ENCODE measurements at regions not wholly inside any gene's neighbourhood (a gene's known extent, or its start where the extent isn't known, plus 50 kb on each side); places are given as distances from the start of the nearest gene placed in this dataset.

DNA sequence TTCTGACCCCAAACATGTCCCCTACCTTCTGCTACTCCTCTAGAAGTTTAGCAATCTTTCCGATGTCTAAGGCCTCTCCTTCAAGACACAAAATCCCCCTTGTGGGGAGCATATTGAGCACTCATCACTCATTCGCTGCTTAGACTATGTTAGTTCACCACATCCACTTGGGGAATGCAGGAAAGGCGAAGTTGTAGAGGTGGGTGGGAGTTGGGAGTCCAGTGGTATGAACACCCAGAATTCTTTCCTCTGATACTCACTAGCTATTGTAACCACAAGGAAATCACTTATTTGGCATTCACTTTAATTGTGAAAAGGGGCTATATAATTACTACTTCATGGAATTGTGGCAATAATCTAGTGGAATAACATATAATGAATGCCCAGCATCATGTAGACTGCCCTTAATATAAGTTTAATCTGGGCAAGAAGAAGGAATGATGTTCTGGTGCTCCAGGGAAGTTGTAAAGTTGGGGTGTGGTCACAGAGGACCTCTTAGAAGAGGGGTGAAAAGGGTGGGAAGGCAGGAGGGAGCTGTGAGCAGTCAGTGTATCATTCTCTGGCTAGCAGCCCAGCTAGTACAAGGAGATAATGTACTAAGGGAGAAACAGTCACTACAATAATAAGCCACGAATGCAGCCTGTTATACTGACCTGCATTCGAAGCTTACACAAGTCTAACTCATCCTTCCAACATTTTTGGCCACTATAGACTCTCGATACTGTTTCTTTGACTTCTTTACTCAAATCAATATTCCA is 468.2 kb upstream of the DIPK2B start:
- Histone ChIP-seq H3K9ac (ENCODE audit: low read depth, low read length) (no peak overlapping the region), H4K20me1 (ENCODE audit: insufficient read depth, low read length) (no peaks in the 10 kb centered on the region), H3K27ac (ENCODE audit: low read length) (no peak overlapping the region), H3K4me2 (ENCODE audit: insufficient read depth, low read length) (no peak overlapping the region), H3K4me3 (ENCODE audit: low read depth in 1 of 2, low read length in 2 of 2) (no peak overlapping the region), H3K27me3 (ENCODE audit: insufficient read depth, low read length, poor library complexity) (no peaks in the 10 kb centered on the region), H3K4me1 (ENCODE audit: insufficient read depth, low read length) (no peaks in the 10 kb centered on the region), H2AFZ (ENCODE audit: low read depth, low read length) (no peak overlapping the region), H3K79me2 (ENCODE audit: insufficient read depth, low read length) (no peaks in the 10 kb centered on the region), H3K36me3 (ENCODE audit: insufficient read depth, low read length) (no peaks in the 10 kb centered on the region), H3K9me3 (ENCODE audit: insufficient read depth, low read length, severe bottlenecking) (no peaks in the 10 kb centered on the region)
- DNase-seq (no peak), ATAC-seq (ENCODE audit: insufficient read depth, low read depth) (no peak)
- TF ChIP-seq, protein P1, sequence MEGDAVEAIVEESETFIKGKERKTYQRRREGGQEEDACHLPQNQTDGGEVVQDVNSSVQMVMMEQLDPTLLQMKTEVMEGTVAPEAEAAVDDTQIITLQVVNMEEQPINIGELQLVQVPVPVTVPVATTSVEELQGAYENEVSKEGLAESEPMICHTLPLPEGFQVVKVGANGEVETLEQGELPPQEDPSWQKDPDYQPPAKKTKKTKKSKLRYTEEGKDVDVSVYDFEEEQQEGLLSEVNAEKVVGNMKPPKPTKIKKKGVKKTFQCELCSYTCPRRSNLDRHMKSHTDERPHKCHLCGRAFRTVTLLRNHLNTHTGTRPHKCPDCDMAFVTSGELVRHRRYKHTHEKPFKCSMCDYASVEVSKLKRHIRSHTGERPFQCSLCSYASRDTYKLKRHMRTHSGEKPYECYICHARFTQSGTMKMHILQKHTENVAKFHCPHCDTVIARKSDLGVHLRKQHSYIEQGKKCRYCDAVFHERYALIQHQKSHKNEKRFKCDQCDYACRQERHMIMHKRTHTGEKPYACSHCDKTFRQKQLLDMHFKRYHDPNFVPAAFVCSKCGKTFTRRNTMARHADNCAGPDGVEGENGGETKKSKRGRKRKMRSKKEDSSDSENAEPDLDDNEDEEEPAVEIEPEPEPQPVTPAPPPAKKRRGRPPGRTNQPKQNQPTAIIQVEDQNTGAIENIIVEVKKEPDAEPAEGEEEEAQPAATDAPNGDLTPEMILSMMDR (IDR thresholded peaks at IDR 0.05; ENCODE audit: borderline replicate concordance, extremely low read depth, low read length, poor library complexity, severe bottlenecking): no peak
- no peak for TF ChIP-seq EZH2 (IDR thresholded peaks at IDR 0.05; ENCODE audit: borderline replicate concordance, low read depth, low read length, severe bottlenecking)

DNA sequence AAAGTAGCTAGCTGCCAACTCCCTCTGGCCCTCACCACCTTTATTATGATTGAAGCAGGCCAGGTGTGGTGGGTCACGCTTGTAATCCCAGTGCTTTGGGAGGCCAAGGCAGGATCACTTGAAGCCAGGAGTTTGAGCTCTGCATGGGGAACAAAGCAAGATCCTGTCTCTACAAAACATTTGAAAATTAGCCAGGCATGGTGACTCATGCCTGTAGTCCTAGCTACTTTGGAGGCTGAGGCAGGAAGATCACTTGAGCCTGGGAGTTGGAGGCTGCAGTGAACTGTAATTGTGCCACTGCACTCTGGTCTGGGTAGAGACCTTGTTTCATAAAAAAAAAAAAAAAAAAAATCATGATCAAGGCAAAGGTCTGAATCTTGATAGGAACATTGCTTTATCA is 467.0 kb upstream of the DIPK2B start:
- ATAC-seq (ENCODE audit: insufficient read depth, low read depth) (no peak), DNase-seq (no peak)
- Histone ChIP-seq H2AFZ (ENCODE audit: low read depth, low read length) (no peak overlapping the region), H4K20me1 (ENCODE audit: insufficient read depth, low read length) (no peaks in the 10 kb centered on the region), H3K27me3 (ENCODE audit: insufficient read depth, low read length, poor library complexity) (no peaks in the 10 kb centered on the region), H3K4me3 (ENCODE audit: low read depth in 1 of 2, low read length in 2 of 2) (no peak overlapping the region), H3K9me3 (ENCODE audit: insufficient read depth, low read length, severe bottlenecking) (no peaks in the 10 kb centered on the region), H3K4me2 (ENCODE audit: insufficient read depth, low read length) (no peak overlapping the region), H3K79me2 (ENCODE audit: insufficient read depth, low read length) (no peaks in the 10 kb centered on the region), H3K4me1 (ENCODE audit: insufficient read depth, low read length) (no peaks in the 10 kb centered on the region), H3K9ac (ENCODE audit: low read depth, low read length) (no peak overlapping the region), H3K27ac (ENCODE audit: low read length) (no peak overlapping the region), H3K36me3 (ENCODE audit: insufficient read depth, low read length) (no peaks in the 10 kb centered on the region)
- TF ChIP-seq EZH2 (IDR thresholded peaks at IDR 0.05; ENCODE audit: borderline replicate concordance, low read depth, low read length, severe bottlenecking): no peak
- TF ChIP-seq, protein P1 (IDR thresholded peaks at IDR 0.05; ENCODE audit: borderline replicate concordance, extremely low read depth, low read length, poor library complexity, severe bottlenecking): no peak

DNA sequence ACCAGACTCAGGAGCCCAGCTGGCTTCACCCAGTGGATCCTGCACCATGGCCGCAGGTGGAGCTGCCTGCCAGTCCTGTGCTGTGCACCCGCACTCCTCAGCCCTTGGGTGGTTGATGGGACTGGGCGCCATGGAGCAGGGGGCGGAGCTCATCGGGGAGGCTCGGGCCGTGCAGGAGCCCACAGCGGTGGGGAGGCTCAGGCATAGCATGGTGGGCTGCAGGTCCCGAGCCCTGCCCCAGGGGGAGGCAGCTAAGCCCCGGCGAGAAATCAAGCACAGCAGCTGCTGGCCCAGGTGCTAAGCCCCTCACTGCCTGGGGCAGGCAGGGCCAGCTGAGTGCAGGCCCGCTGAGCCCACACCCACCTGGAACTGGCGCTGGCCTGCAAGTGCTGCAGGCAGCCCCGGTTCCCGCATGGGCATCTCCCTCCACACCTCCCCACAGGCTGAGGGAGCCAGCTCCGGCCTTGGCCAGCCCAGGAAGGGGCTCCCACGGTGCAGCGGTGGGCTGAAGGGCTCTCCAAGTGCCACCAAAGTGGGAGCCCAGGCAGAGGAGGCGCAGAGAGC is 464.1 kb upstream of the DIPK2B start:
- Histone ChIP-seq H3K36me3 (ENCODE audit: insufficient read depth, low read length) (no peaks in the 10 kb centered on the region), H3K9me3 (ENCODE audit: insufficient read depth, low read length, severe bottlenecking) (no peaks in the 10 kb centered on the region), H4K20me1 (ENCODE audit: insufficient read depth, low read length) (no peaks in the 10 kb centered on the region), H3K4me1 (ENCODE audit: insufficient read depth, low read length) (no peaks in the 10 kb centered on the region), H3K9ac (ENCODE audit: low read depth, low read length) (no peak overlapping the region), H3K27ac (ENCODE audit: low read length) (no peak overlapping the region), H3K27me3 (ENCODE audit: insufficient read depth, low read length, poor library complexity) (no peaks in the 10 kb centered on the region), H2AFZ (ENCODE audit: low read depth, low read length) (no peak overlapping the region), H3K79me2 (ENCODE audit: insufficient read depth, low read length) (no peaks in the 10 kb centered on the region), H3K4me3 (ENCODE audit: low read depth in 1 of 2, low read length in 2 of 2) (no peak overlapping the region), H3K4me2 (ENCODE audit: insufficient read depth, low read length) (no peak overlapping the region)
- DNase-seq (no peak), ATAC-seq (ENCODE audit: insufficient read depth, low read depth) (no peak)
- TF ChIP-seq, protein P1 (IDR thresholded peaks at IDR 0.05; ENCODE audit: borderline replicate concordance, extremely low read depth, low read length, poor library complexity, severe bottlenecking): no peak
